Mesenchymal stem cell (in vitro differentiated cells and primary cell): ENCODE measurements at regions not wholly inside any gene's neighbourhood (a gene's known extent, or its start where the extent isn't known, plus 50 kb on each side); places are given as distances from the start of the nearest gene placed in this dataset.

Source experiments
- DNase-seq: peaks from one replicate; pipeline ENCODE4 v3.0.0-alpha.2; 2013
- H2AFZ ChIP-seq: one replicate; pipeline ENCODE4 v1.6.1; 2013; ENCODE audit warnings: low read depth, mild to moderate bottlenecking, control low read depth, inconsistent platforms, low read length, moderate library complexity
- H2AK5ac ChIP-seq: 2 replicates; pipeline ENCODE4 v1.6.1; 2013; ENCODE audit warnings: low read length, moderate library complexity, mild to moderate bottlenecking, inconsistent platforms; ENCODE audit not compliant: severe bottlenecking
- H2BK120ac ChIP-seq: one replicate; pipeline ENCODE4 v1.6.1; 2013; ENCODE audit warnings: low read depth, mild to moderate bottlenecking, inconsistent platforms, low read length, moderate library complexity
- H2BK12ac ChIP-seq, 2 experiments: one replicate each; pipeline ENCODE4 v1.6.1; 2013; ENCODE audit warnings: inconsistent platforms in 2 of 2, low read length in 2 of 2, mild to moderate bottlenecking in 2 of 2, moderate library complexity in 2 of 2, control low read depth in 1 of 2
- H2BK15ac ChIP-seq: one replicate; pipeline ENCODE4 v1.6.1; 2013; ENCODE audit warnings: mild to moderate bottlenecking, low read depth, inconsistent platforms; ENCODE audit not compliant: poor library complexity, severe bottlenecking
- H2BK5ac ChIP-seq: 2 replicates; pipeline ENCODE4 v1.6.1; 2013; ENCODE audit warnings: low read depth, mild to moderate bottlenecking, low read length, control low read depth, inconsistent platforms; ENCODE audit not compliant: poor library complexity, severe bottlenecking
- H3K14ac ChIP-seq, 2 experiments: one replicate each; pipeline ENCODE4 v1.6.1; 2013; ENCODE audit warnings: inconsistent platforms in 2 of 2, low read length in 2 of 2, control low read depth in 1 of 2, mild to moderate bottlenecking in 1 of 2, moderate library complexity in 1 of 2
- H3K18ac ChIP-seq, 2 experiments: one replicate each; pipeline ENCODE4 v1.6.1; 2013; ENCODE audit warnings: inconsistent platforms in 2 of 2, low read length in 2 of 2, control low read depth in 1 of 2, low read depth in 1 of 2, mild to moderate bottlenecking in 1 of 2
- H3K23ac ChIP-seq, 2 experiments: one replicate each; pipeline ENCODE4 v1.6.1; 2013; ENCODE audit warnings: inconsistent platforms in 2 of 2, low read length in 2 of 2, mild to moderate bottlenecking in 2 of 2, moderate library complexity in 2 of 2, control low read depth in 1 of 2
- H3K27ac ChIP-seq: 2 replicates; pipeline ENCODE4 v1.5.1; 2013; ENCODE audit warnings: mild to moderate bottlenecking, moderate library complexity, low read length, control low read depth, inconsistent platforms; ENCODE audit not compliant: poor library complexity, severe bottlenecking
- H3K27me3 ChIP-seq, 2 experiments: 2 replicates each; pipeline versions ENCODE4 v1.6.1 to v1.7.0; 2013; ENCODE audit warnings: low read length in 2 of 2, mild to moderate bottlenecking in 2 of 2, moderate library complexity in 2 of 2, control low read depth in 1 of 2, inconsistent platforms in 1 of 2; ENCODE audit not compliant: control insufficient read depth in 1 of 2, insufficient read depth in 1 of 2
- H3K36me3 ChIP-seq, 2 experiments: 2 replicates each; pipeline versions ENCODE4 v1.6.1 to v1.7.0; 2013; ENCODE audit warnings: low read length in 2 of 2, control low read depth in 1 of 2, inconsistent platforms in 1 of 2, low read depth in 1 of 2, mild to moderate bottlenecking in 1 of 2; ENCODE audit not compliant: insufficient read depth in 2 of 2, control insufficient read depth in 1 of 2
- H3K4ac ChIP-seq, 2 experiments: one replicate each; pipeline ENCODE4 v1.6.1; 2013; ENCODE audit warnings: inconsistent platforms in 2 of 2, low read length in 2 of 2, mild to moderate bottlenecking in 2 of 2, moderate library complexity in 2 of 2, control low read depth in 1 of 2, low read depth in 1 of 2
- H3K4me1 ChIP-seq: 2 replicates; pipeline ENCODE4 v1.6.1; 2013; ENCODE audit warnings: low read depth, low read length, control low read depth; ENCODE audit not compliant: control insufficient read depth, insufficient read depth
- H3K4me2 ChIP-seq: 2 replicates; pipeline ENCODE4 v1.6.1; 2013; ENCODE audit warnings: low read length, mild to moderate bottlenecking, inconsistent platforms; ENCODE audit not compliant: poor library complexity, severe bottlenecking
- H3K4me3 ChIP-seq, 2 experiments: 2 replicates each; pipeline versions ENCODE4 v1.5.1 to v1.7.0; 2013; ENCODE audit warnings: low read length in 2 of 2, mild to moderate bottlenecking in 2 of 2, control low read depth in 1 of 2, low read depth in 1 of 2; ENCODE audit not compliant: insufficient read depth in 1 of 2
- H3K79me1 ChIP-seq: replicated peaks from 2 replicates; pipeline ENCODE4 v1.6.1; 2013; ENCODE audit warnings: mild to moderate bottlenecking, control low read depth, low read length, inconsistent platforms; ENCODE audit not compliant: poor library complexity, severe bottlenecking
- H3K9ac ChIP-seq: 2 replicates; pipeline ENCODE4 v1.7.0; 2013; ENCODE audit warnings: mild to moderate bottlenecking, low read length, moderate library complexity
- H3K9me3 ChIP-seq: 2 replicates; pipeline ENCODE4 v1.7.0; 2013; ENCODE audit warnings: mild to moderate bottlenecking, low read length; ENCODE audit not compliant: control insufficient read depth
- H4K8ac ChIP-seq: one replicate; pipeline ENCODE4 v1.6.1; 2013; ENCODE audit warnings: inconsistent platforms, mild to moderate bottlenecking, low read length, moderate library complexity
- H4K91ac ChIP-seq: one replicate; pipeline ENCODE4 v1.6.1; 2013; ENCODE audit warnings: mild to moderate bottlenecking, low read length, inconsistent platforms
- WGBS: methylation state at CpG from one replicate; pipeline ENCODE4 v1.1.7; 2013; ENCODE audit warnings: mixed read lengths; 5-methylcytosine and 5-hydroxymethylcytosine counted together

DNA sequence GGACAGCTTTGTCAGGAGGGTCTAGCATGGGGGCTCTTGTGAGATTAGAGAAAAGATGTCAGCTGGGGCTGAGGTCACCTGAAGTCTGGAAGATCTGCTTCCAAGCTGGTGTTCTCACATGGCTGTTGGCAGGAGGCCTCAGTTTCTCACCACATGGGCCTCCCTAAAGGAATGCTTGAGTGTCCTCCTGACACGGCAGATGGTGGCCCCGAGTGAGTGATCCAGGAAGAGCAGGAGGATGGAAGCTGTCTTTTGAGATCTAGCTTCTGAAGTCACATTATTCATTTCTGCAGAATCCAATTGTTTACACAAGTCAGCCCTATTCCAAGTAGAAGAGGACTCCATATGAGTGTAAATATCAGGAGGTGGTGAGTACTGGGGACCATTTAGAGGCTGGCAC is 344.0 kb upstream of the PROK2 start:
- no peak overlapping the region for H2BK120ac ChIP-seq
- no peak overlapping the region for H2AK5ac ChIP-seq
- no CpG with 5 or more reads among the region's 2 CpGs for WGBS
- H3K4me2 ChIP-seq = no peak overlapping the region
- peaks cover 4% of the 10 kb centered on the region for H3K9me3 ChIP-seq
- H4K8ac ChIP-seq = no peak overlapping the region
- H3K18ac ChIP-seq = no peak overlapping the region
- H2BK12ac ChIP-seq = no peak overlapping the region
- H3K27ac ChIP-seq = no peak overlapping the region
- no peak for DNase-seq
- no peak overlapping the region for H2AFZ ChIP-seq
- no peaks in the 10 kb centered on the region for H3K79me1 ChIP-seq
- H3K4me3 ChIP-seq = no peak overlapping the region
- H3K27me3 ChIP-seq = peaks cover 0 to 9% of the 10 kb centered on the region in 2 experiments
- H3K36me3 ChIP-seq = no peaks in the 10 kb centered on the region
- no peak overlapping the region for H4K91ac ChIP-seq
- no peak overlapping the region for H2BK5ac ChIP-seq
- H3K4ac ChIP-seq = no peak overlapping the region
- peaks cover 2% of the 10 kb centered on the region for H3K4me1 ChIP-seq
- H3K14ac ChIP-seq = no peak overlapping the region
- no peak overlapping the region for H3K9ac ChIP-seq
- H2BK15ac ChIP-seq = no peak overlapping the region
- no peak overlapping the region for H3K23ac ChIP-seq

DNA sequence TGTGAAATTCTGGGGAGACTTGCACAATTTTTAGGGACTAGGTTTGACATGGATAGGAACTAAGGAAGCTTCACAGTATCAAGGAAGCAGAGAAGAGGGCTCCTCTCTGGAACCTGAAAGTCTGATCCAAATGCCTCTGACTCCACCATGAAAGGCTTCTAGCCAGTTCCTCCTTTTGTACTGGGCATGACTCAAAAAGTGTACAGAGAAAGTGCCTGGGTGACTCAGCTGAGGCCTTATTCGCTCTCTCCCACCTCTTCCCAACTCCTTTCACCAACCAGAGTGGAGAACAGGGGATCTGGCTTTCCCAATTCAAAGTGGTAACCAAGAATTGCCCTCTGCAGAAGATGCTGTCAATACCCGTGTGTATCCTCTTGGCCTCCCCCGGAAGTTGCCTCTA is 342.9 kb upstream of the PROK2 start:
- Histone ChIP-seq H3K4me3 (no peak overlapping the region), H3K4ac (no peak overlapping the region), H2BK15ac (no peak overlapping the region), H3K14ac (no peak overlapping the region), H3K9ac (no peak overlapping the region), H4K91ac (no peak overlapping the region), H3K9me3 (peaks cover 4% of the 10 kb centered on the region), H3K23ac (no peak overlapping the region), H2BK120ac (no peak overlapping the region), H2AK5ac (no peak overlapping the region), H3K36me3 (no peaks in the 10 kb centered on the region), H2BK5ac (no peak overlapping the region), H2BK12ac (no peak overlapping the region), H3K27me3 (no peaks in the 10 kb centered on the region), H3K18ac (no peak overlapping the region), H3K4me2 (no peak overlapping the region), H4K8ac (no peak overlapping the region), H3K4me1 (peaks cover 4% of the 10 kb centered on the region), H3K27ac (no peak overlapping the region), H2AFZ (no peak overlapping the region), H3K79me1 (no peaks in the 10 kb centered on the region)
- 85% methylated on average over 3 of the region's 3 CpGs for WGBS
- DNase-seq = no peak

- no peak overlapping the region for H3K4me2 ChIP-seq
Measured at GRCh38 chr3:72127224-72127612, 342.3 kb upstream of the PROK2 start.

GRCh38 chr3:72126441-72127223 is 341.7 kb upstream of the PROK2 start:
- WGBS = 78% methylated on average over 7 of the region's 8 CpGs
- Histone ChIP-seq H2BK12ac (no peak overlapping the region), H3K27ac (no peak overlapping the region), H3K4ac (no peak overlapping the region), H3K4me2 (no peak overlapping the region), H3K18ac (no peak overlapping the region), H4K91ac (no peak overlapping the region), H2AFZ (no peak overlapping the region), H3K9me3 (peaks cover 4% of the 10 kb centered on the region), H3K4me3 (no peak overlapping the region), H2BK120ac (no peak overlapping the region), H2BK5ac (no peak overlapping the region), H3K79me1 (no peaks in the 10 kb centered on the region), H3K36me3 (no peaks in the 10 kb centered on the region), H3K4me1 (peaks cover 5% of the 10 kb centered on the region), H3K23ac (no peak overlapping the region), H2BK15ac (no peak overlapping the region), H3K14ac (no peak overlapping the region), H2AK5ac (no peak overlapping the region), H3K27me3 (no peaks in the 10 kb centered on the region), H4K8ac (no peak overlapping the region), H3K9ac (no peak overlapping the region)
- DNase-seq = no peak

More at GRCh38 chr3:72127224-72127612, 342.3 kb upstream of the PROK2 start:
- Histone ChIP-seq H3K27me3 (no peaks in the 10 kb centered on the region), H3K4ac (no peak overlapping the region), H3K9me3 (peaks cover 4% of the 10 kb centered on the region), H2AK5ac (no peak overlapping the region), H2BK5ac (no peak overlapping the region), H3K18ac (no peak overlapping the region), H3K14ac (no peak overlapping the region), H3K79me1 (no peaks in the 10 kb centered on the region), H3K23ac (no peak overlapping the region), H3K27ac (no peak overlapping the region), H2BK12ac (no peak overlapping the region), H2AFZ (no peak overlapping the region), H4K91ac (no peak overlapping the region), H3K9ac (no peak overlapping the region), H2BK120ac (no peak overlapping the region), H3K4me1 (peaks cover 4% of the 10 kb centered on the region), H3K4me3 (no peak overlapping the region), H2BK15ac (no peak overlapping the region), H4K8ac (no peak overlapping the region), H3K36me3 (no peaks in the 10 kb centered on the region)
- 90% methylated on average over 4 of the region's 4 CpGs for WGBS
- DNase-seq = no peak
